ENCODE measurements at regions not wholly inside any gene's neighbourhood (a gene's known extent, or its start where the extent isn't known, plus 50 kb on each side); places are given as distances from the start of the nearest gene placed in this dataset.
A peak's percentile ranks its signal among the peaks of the same experiment; 100 is the strongest.

- in situ Hi-C loops (cut with MboI; ENCODE audit: low pct_ligation_motif_present in 1 of 4, low pct_unique_long_range_greater_than_20kb in 1 of 4, low sequenced_read_pairs in 3 of 4) (no loop called here), intact Hi-C loops (cut with DNase I; ENCODE audit: low total_unique reads) (no loop called here)
- Histone ChIP-seq H3K36me3 (no peaks in the 10 kb centered on the region), H3K27ac (peak overlapping the region in 3 of 4 donors; percentile 30 to 60 (median 44)), H3K4me3 (no peak overlapping the region), H3K9me3 (peaks cover 0 to 6% of the 10 kb centered on the region in 2 donors), H3K27me3 (no peaks in the 10 kb centered on the region), H3K4me1 (no peaks in the 10 kb centered on the region)
- DNase-seq = no peak
- 71% methylated on average over 9 of the region's 9 CpGs; no CpG with 5 or more reads in 1 of the 2 donors for WGBS, 2 donors (ENCODE audit: low coverage in 1 of 2)
- TF ChIP-seq POLR2A (IDR thresholded peaks at IDR 0.05) (no peak), CTCF (IDR thresholded peaks at IDR 0.05) (no peak), POLR2AphosphoS5 (IDR thresholded peaks at IDR 0.05) (no peak), EP300 (IDR thresholded peaks at IDR 0.05; ENCODE audit: low read depth) (no peak)
Measured at GRCh38 chr20:23180451-23180921, 94.4 kb upstream of the CD93 start.

- H3K27me3 ChIP-seq = no peaks in the 10 kb centered on the region
- peaks cover 0 to 6% of the 10 kb centered on the region in 2 donors for H3K9me3 ChIP-seq
- WGBS, 2 donors (ENCODE audit: low coverage in 1 of 2) = 60 to 69% methylated on average over 1 of the region's 1 CpG
- no peak for DNase-seq
- peak overlapping the region in 3 of 4 donors; percentile 30 to 60 (median 44) for H3K27ac ChIP-seq
- in situ Hi-C loops (cut with MboI; ENCODE audit: low pct_ligation_motif_present in 1 of 4, low pct_unique_long_range_greater_than_20kb in 1 of 4, low sequenced_read_pairs in 3 of 4) (no loop called here), intact Hi-C loops (cut with DNase I; ENCODE audit: low total_unique reads) (no loop called here)
- no peaks in the 10 kb centered on the region for H3K4me1 ChIP-seq
- H3K4me3 ChIP-seq = no peak overlapping the region
- TF ChIP-seq POLR2A (IDR thresholded peaks at IDR 0.05) (no peak), POLR2AphosphoS5 (IDR thresholded peaks at IDR 0.05) (no peak), CTCF (IDR thresholded peaks at IDR 0.05) (no peak), EP300 (IDR thresholded peaks at IDR 0.05; ENCODE audit: low read depth) (no peak)
- no peaks in the 10 kb centered on the region for H3K36me3 ChIP-seq
Measured at GRCh38 chr20:23179766-23180403, 93.8 kb upstream of the CD93 start.

GRCh38 chr20:23178806-23179205, 92.7 kb upstream of the CD93 start:
- TF ChIP-seq CTCF (IDR thresholded peaks at IDR 0.05) (no peak), POLR2AphosphoS5 (IDR thresholded peaks at IDR 0.05) (no peak), POLR2A (IDR thresholded peaks at IDR 0.05) (no peak), EP300 (IDR thresholded peaks at IDR 0.05; ENCODE audit: low read depth) (no peak)
- WGBS, 2 donors (ENCODE audit: low coverage in 1 of 2) = 30% methylated on average over 3 of the region's 3 CpGs; no CpG with 5 or more reads in 1 of the 2 donors
- Histone ChIP-seq H3K9me3 (peaks cover 0 to 6% of the 10 kb centered on the region in 2 donors), H3K27me3 (no peaks in the 10 kb centered on the region), H3K4me3 (no peak overlapping the region), H3K4me1 (no peaks in the 10 kb centered on the region), H3K27ac (no peak overlapping the region), H3K36me3 (no peaks in the 10 kb centered on the region)
- DNase-seq = no peak
- intact Hi-C loops (cut with DNase I; ENCODE audit: low total_unique reads) = no loop called here
- in situ Hi-C loops (cut with MboI; ENCODE audit: low pct_ligation_motif_present in 1 of 4, low pct_unique_long_range_greater_than_20kb in 1 of 4, low sequenced_read_pairs in 3 of 4) = no loop called here

- Histone ChIP-seq H3K36me3 (no peaks in the 10 kb centered on the region), H3K4me1 (no peaks in the 10 kb centered on the region), H3K9me3 (peaks cover 0 to 6% of the 10 kb centered on the region in 2 donors), H3K4me3 (no peak overlapping the region), H3K27ac (no peak overlapping the region), H3K27me3 (no peaks in the 10 kb centered on the region)
- TF ChIP-seq EP300 (IDR thresholded peaks at IDR 0.05; ENCODE audit: low read depth) (no peak), POLR2AphosphoS5 (IDR thresholded peaks at IDR 0.05) (no peak), POLR2A (IDR thresholded peaks at IDR 0.05) (no peak), CTCF (IDR thresholded peaks at IDR 0.05) (no peak)
- 85% methylated on average over 3 of the region's 3 CpGs for WGBS, 2 donors (ENCODE audit: low coverage in 1 of 2)
- DNase-seq = no peak
- in situ Hi-C loops (cut with MboI; ENCODE audit: low pct_ligation_motif_present in 1 of 4, low pct_unique_long_range_greater_than_20kb in 1 of 4, low sequenced_read_pairs in 3 of 4) = no loop called here
- intact Hi-C loops (cut with DNase I; ENCODE audit: low total_unique reads) = no loop called here
Measured at GRCh38 chr20:23174821-23175220, 88.7 kb upstream of the CD93 start.

Data from transverse colon (tissue), 4 donors.